Astrocyte of the spinal cord (primary cell): ENCODE measurements at regions not wholly inside any gene's neighbourhood (a gene's known extent, or its start where the extent isn't known, plus 50 kb on each side); places are given as distances from the start of the nearest gene placed in this dataset.

Source experiments
- DNase-seq: peaks from one replicate; pipeline ENCODE4 v3.0.0; 2011; ENCODE audit warnings: low read depth, low spot score
- H3K4me3 ChIP-seq: 2 replicates; pipeline ENCODE4 v1.5.1; 2011; ENCODE audit warnings: low read depth, mild to moderate bottlenecking, low read length, moderate library complexity
- CTCF ChIP-seq: IDR thresholded peaks from 2 replicates; pipeline ENCODE4 v1.5.1; 2012; ENCODE audit warnings: low read depth, mild to moderate bottlenecking, low read length, inconsistent platforms
- in situ Hi-C: cut with HindIII; loops from 2 replicates; pipeline ENCODE4 v1.10.0; 2017; ENCODE audit warnings: low sequenced_read_pairs

GRCh38 chr1:118486199-118486598 lies 301.2 kb upstream of the SPAG17 start:
- in situ Hi-C loops = no loop called here
- no peak for TF ChIP-seq CTCF
- no peak for DNase-seq
- no peak overlapping the region for H3K4me3 ChIP-seq

- no peak overlapping the region for H3K4me3 ChIP-seq
- in situ Hi-C loops = no loop called here
- TF ChIP-seq CTCF = no peak
- no peak for DNase-seq
These were observed 300.7 kb upstream of the SPAG17 start for GRCh38 chr1:118485757-118486156.

GRCh38 chr1:118484893-118485292 lies 299.9 kb upstream of the SPAG17 start:
- no peak for TF ChIP-seq CTCF
- no peak for DNase-seq
- no peak overlapping the region for H3K4me3 ChIP-seq
- in situ Hi-C loops = no loop called here

- in situ Hi-C loops = no loop called here
- TF ChIP-seq CTCF = no peak
- no peak overlapping the region for H3K4me3 ChIP-seq
- no peak for DNase-seq
These were observed 298.4 kb upstream of the SPAG17 start for GRCh38 chr1:118483245-118484006.

- H3K4me3 ChIP-seq = no peak overlapping the region
- TF ChIP-seq CTCF = no peak
- no peak for DNase-seq
- in situ Hi-C loops = no loop called here
These were observed 296.1 kb upstream of the SPAG17 start for GRCh38 chr1:118481126-118481525.

- no peak overlapping the region for H3K4me3 ChIP-seq
- in situ Hi-C loops = no loop called here
- TF ChIP-seq CTCF = no peak
- no peak for DNase-seq
These were observed 294.3 kb upstream of the SPAG17 start for GRCh38 chr1:118479351-118479750.
